ENCODE measurements at regions not wholly inside any gene's neighbourhood (a gene's known extent, or its start where the extent isn't known, plus 50 kb on each side); places are given as distances from the start of the nearest gene placed in this dataset.

GRCh38 chr5:53337827-53338226, 142.6 kb upstream of the FST start:
- Histone ChIP-seq H3K36me3 (ENCODE audit: control insufficient read depth, insufficient read depth, low read length) (no peaks in the 10 kb centered on the region), H3K4me3 (ENCODE audit: low read depth, low read length) (no peak overlapping the region), H3K27me3 (ENCODE audit: control insufficient read depth, insufficient read depth, low read length) (no peaks in the 10 kb centered on the region)
- ChIA-PET POLR2A (no interaction called here), CTCF (interaction anchor here (1.2 to 1.7 kb wide), 2 partner anchors 10 to 14 kb away, joined by 3 to 4 read pairs; no protein-coding TSS in a partner anchor)
- DNase-seq (ENCODE audit: low read depth) = no peak
- no peak for TF ChIP-seq CTCF (IDR thresholded peaks at IDR 0.05; ENCODE audit: insufficient read depth, low read depth, low read length)

DNA sequence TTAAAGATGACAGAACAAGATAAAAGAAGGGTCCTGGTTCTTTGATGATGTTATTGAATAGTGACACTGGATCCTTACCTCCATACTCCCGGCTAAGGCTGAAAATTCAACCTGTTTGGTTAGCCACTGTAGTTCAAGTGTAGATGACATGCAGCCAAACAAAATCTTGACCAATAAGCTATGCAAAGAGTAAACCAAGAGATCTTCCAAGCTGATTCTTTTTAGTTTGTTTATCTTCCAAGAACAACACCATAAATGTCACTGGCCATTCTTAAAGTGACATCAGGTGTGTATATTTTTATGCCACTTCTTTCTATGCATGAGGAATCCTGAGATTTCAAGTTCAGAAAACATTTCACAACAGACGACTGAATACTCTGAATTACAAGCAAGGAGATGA, 141.5 kb upstream of the FST start:
- ChIA-PET POLR2A (no interaction called here), CTCF (no interaction called here)
- Histone ChIP-seq H3K4me3 (ENCODE audit: low read depth, low read length) (no peak overlapping the region), H3K27me3 (ENCODE audit: control insufficient read depth, insufficient read depth, low read length) (no peaks in the 10 kb centered on the region), H3K36me3 (ENCODE audit: control insufficient read depth, insufficient read depth, low read length) (no peaks in the 10 kb centered on the region)
- TF ChIP-seq CTCF (IDR thresholded peaks at IDR 0.05; ENCODE audit: insufficient read depth, low read depth, low read length) = no peak
- DNase-seq (ENCODE audit: low read depth) = no peak

GRCh38 chr5:53339962-53340540, 140.4 kb upstream of the FST start:
- no peak for TF ChIP-seq CTCF (IDR thresholded peaks at IDR 0.05; ENCODE audit: insufficient read depth, low read depth, low read length)
- Histone ChIP-seq H3K4me3 (ENCODE audit: low read depth, low read length) (no peak overlapping the region), H3K27me3 (ENCODE audit: control insufficient read depth, insufficient read depth, low read length) (no peaks in the 10 kb centered on the region), H3K36me3 (ENCODE audit: control insufficient read depth, insufficient read depth, low read length) (no peaks in the 10 kb centered on the region)
- CTCF ChIA-PET = interaction anchor here (1.0 to 1.6 kb wide), 2 partner anchors 18 to 889 kb away, joined by 3 to 5 read pairs; no protein-coding TSS in a partner anchor
- POLR2A ChIA-PET = no interaction called here
- DNase-seq (ENCODE audit: low read depth) = no peak

DNA sequence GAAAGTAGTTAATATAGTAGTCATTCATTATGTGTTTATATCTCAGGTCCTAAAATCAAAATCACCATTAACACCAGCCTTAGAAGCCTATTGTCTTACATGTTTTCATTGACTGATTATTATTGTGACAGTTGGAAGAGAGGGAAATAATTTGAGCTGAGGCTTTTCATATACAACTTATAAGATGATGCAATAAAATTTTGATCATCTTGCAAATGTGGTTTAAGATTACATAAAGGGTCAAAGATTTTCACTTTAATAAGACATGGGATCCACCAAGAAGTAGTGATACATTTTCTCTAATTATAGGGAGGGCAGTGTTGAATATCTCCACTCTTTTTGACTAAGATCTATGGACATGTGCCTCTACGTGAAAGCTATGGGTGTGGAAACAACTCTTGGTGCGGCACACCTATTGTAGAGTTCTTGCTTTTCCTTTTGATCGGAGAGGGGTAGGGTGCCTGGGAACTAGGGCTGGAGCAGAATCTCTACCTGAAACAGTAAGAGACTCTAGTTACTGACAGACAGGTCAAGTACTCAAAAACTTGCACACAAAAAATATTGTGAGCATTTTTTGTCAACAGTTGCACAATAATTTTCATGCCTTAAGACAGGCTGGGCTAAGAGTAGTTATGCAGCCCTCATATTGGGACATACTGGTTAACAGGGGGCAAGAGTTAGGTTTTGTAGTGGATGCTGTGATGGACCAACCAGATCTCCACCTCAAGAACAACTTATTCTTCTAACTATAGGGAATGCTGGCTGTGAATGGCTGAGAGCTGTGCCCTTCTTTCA, 139.3 kb upstream of the FST start:
- TF ChIP-seq CTCF (IDR thresholded peaks at IDR 0.05; ENCODE audit: insufficient read depth, low read depth, low read length) = no peak
- POLR2A ChIA-PET = interaction anchor here (0.6 kb wide), 1 partner anchor 231 kb away, joined by 3 read pairs; no protein-coding TSS in a partner anchor
- CTCF ChIA-PET = interaction anchor here (1.6 to 1.7 kb wide), 2 partner anchors 17 to 888 kb away, joined by 4 to 5 read pairs; no protein-coding TSS in a partner anchor
- no peak for DNase-seq (ENCODE audit: low read depth)
- Histone ChIP-seq H3K4me3 (ENCODE audit: low read depth, low read length) (no peak overlapping the region), H3K27me3 (ENCODE audit: control insufficient read depth, insufficient read depth, low read length) (no peaks in the 10 kb centered on the region), H3K36me3 (ENCODE audit: control insufficient read depth, insufficient read depth, low read length) (no peaks in the 10 kb centered on the region)

GRCh38 chr5:53342236-53342635, 138.2 kb upstream of the FST start:
- CTCF ChIA-PET = interaction anchor here (1.7 kb wide), 1 partner anchor 887 kb away, joined by 4 read pairs; no protein-coding TSS in a partner anchor
- POLR2A ChIA-PET = no interaction called here
- H3K4me3 ChIP-seq (ENCODE audit: low read depth, low read length) = no peak overlapping the region
- TF ChIP-seq CTCF (IDR thresholded peaks at IDR 0.05; ENCODE audit: insufficient read depth, low read depth, low read length) = no peak
- no peaks in the 10 kb centered on the region for H3K27me3 ChIP-seq (ENCODE audit: control insufficient read depth, insufficient read depth, low read length)
- no peaks in the 10 kb centered on the region for H3K36me3 ChIP-seq (ENCODE audit: control insufficient read depth, insufficient read depth, low read length)
- no peak for DNase-seq (ENCODE audit: low read depth)
